ENCODE measurements at regions not wholly inside any gene's neighbourhood (a gene's known extent, or its start where the extent isn't known, plus 50 kb on each side); places are given as distances from the start of the nearest gene placed in this dataset.

- TF ChIP-seq ATF3 (IDR thresholded peaks at IDR 0.05; ENCODE audit: insufficient read depth, low read depth, low read length): no peak
These were observed 151.1 kb upstream of the ROPN1 start (continued) for GRCh38 chr3:124143047-124143446.
